ENCODE measurements at regions not wholly inside any gene's neighbourhood (a gene's known extent, or its start where the extent isn't known, plus 50 kb on each side); places are given as distances from the start of the nearest gene placed in this dataset.

DNA sequence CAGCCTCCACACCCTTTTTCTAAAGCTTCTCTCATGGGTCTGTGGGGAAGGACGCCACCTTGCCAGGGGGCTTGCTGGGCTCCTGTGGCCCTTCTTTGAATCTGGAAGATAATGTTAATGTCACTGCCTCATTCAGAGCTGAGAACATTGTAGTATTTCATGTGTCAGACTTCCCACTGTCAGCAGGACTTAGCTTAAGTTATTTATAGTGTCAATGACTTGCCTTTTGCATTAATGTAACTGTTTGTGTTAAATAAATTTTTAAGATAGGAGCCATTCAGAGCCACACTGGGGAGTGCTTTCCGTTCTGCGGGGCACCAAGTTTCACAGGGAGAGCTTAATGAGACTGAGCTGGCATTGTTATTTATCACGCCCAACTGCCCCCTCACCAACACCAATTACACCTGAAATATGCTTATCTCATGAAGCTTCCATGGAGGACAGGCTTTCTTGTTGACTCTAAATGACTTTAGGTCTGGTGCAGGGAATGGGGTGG, 226.9 kb upstream of the UBL3 start:
- no peak for DNase-seq (ENCODE audit: low read depth)
- TF ChIP-seq, protein P1, sequence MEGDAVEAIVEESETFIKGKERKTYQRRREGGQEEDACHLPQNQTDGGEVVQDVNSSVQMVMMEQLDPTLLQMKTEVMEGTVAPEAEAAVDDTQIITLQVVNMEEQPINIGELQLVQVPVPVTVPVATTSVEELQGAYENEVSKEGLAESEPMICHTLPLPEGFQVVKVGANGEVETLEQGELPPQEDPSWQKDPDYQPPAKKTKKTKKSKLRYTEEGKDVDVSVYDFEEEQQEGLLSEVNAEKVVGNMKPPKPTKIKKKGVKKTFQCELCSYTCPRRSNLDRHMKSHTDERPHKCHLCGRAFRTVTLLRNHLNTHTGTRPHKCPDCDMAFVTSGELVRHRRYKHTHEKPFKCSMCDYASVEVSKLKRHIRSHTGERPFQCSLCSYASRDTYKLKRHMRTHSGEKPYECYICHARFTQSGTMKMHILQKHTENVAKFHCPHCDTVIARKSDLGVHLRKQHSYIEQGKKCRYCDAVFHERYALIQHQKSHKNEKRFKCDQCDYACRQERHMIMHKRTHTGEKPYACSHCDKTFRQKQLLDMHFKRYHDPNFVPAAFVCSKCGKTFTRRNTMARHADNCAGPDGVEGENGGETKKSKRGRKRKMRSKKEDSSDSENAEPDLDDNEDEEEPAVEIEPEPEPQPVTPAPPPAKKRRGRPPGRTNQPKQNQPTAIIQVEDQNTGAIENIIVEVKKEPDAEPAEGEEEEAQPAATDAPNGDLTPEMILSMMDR (conservative IDR thresholded peaks at IDR 0.05; ENCODE audit: control insufficient read depth, insufficient read depth, low read depth, low read length): no peak
- H3K4me3 ChIP-seq (ENCODE audit: control insufficient read depth, low read depth, low read length): no peak overlapping the region

DNA sequence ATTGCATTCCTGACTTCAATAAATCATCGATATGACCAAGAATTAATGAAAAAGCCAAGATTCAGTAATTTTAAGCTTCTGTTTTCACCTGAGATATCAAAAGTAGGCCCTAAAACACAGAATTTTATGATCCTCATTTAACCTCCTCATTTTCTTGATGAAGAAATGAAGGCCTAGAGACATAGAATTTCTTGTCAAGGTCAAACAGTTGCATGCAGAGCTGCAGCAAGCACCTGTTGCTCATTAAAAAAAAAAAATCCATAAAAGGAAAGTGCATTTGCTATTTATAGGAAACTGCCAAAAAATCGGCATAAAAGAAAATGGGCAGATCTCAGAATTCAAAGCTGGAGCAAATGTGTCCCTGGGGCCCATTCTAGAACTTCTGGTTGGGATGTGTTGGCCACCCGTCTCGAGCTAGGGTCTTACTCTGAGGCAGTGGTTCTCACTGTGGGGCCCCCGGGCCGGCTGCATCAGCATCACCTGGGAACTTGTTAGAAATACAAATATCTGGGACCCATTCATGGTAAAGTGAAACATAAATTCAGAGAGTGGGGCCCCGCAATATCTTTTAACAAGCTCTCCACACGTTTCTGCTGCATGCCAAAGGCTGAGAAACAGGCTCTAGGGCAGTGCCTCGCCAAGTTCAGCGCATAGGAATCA, 224.7 kb upstream of the UBL3 start:
- no peak for DNase-seq (ENCODE audit: low read depth)
- H3K4me3 ChIP-seq (ENCODE audit: control insufficient read depth, low read depth, low read length): no peak overlapping the region
- TF ChIP-seq, protein P1 (conservative IDR thresholded peaks at IDR 0.05; ENCODE audit: control insufficient read depth, insufficient read depth, low read depth, low read length): no peak

DNA sequence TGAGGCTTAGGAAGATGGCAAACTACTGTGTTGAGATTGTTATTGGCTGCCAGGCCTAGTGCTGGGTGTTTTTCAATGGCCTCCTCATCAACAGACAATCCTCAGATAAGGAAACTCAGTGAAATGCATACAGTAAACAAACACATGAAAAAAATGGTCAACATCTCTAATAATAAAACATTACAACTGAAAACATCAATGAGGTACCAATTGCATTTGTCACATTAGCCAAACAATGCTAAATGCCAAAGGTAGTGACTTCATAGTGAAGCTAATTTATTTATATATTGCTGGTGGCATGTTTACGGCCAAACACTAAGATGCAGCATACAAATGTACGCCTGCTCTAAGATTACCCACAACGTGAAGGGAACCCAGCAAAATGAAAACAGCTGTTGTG, 224.0 kb upstream of the UBL3 start:
- TF ChIP-seq, protein P1 (conservative IDR thresholded peaks at IDR 0.05; ENCODE audit: control insufficient read depth, insufficient read depth, low read depth, low read length): no peak
- no peak overlapping the region for H3K4me3 ChIP-seq (ENCODE audit: control insufficient read depth, low read depth, low read length)
- DNase-seq (ENCODE audit: low read depth): no peak

DNA sequence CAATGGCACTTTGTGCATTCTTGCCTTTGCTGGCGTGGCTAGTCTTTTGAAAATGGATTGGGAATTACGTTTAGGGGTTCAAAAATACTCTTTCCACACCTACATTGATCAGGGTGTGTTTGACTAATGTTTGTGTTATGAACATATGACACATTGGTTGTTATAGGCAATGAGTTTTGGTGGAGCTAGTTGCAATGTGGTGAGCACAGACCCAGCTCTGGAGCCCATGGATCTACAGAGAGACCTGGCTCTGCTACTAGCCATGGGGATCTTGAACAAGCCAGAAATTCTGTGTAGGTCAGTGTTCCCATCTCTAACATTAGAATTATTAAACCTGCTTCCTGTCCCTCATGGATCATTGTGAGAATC, 222.4 kb upstream of the UBL3 start:
- no peak for DNase-seq (ENCODE audit: low read depth)
- H3K4me3 ChIP-seq (ENCODE audit: control insufficient read depth, low read depth, low read length): no peak overlapping the region
- TF ChIP-seq, protein P1 (conservative IDR thresholded peaks at IDR 0.05; ENCODE audit: control insufficient read depth, insufficient read depth, low read depth, low read length): no peak

DNA sequence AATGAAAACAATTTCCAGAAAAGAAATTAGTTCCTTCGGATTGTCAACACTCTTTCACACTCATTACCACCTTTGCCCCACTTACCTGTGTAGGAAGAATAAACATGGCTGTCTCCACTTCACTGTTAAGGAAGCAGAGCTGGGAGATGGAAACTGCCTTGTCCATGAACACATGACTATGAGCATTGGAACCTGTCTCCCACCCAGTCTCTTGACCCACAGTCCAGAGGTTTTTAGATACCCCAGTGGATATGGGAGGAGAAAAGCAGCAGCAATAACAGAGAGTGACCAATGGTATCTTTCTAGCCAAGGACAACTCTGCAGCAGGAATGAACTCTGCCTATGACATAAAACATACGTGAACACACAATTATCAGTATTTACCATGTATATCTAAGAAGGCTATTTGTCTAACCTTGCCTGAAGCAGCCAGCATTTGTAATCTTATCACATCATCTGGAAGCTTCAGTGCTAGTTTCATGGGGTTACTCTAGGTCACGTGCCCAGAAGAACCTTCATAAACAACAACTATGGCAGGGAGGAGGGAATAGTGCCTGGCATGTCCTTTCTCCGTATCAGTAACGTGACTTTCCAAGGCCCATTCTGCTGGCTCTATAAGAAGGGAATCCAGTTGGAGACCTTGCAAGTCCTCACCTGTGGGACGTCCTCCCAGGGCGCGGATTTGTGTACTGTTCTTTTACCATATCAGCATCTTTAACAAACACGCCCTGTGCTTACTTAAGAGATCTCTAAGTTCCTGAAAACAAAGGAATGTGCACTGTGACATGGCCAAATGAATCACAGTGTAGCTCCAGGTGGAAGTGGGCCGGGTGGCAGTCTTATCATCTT, 221.8 kb upstream of the UBL3 start:
- H3K4me3 ChIP-seq (ENCODE audit: control insufficient read depth, low read depth, low read length): no peak overlapping the region
- TF ChIP-seq, protein P1 (conservative IDR thresholded peaks at IDR 0.05; ENCODE audit: control insufficient read depth, insufficient read depth, low read depth, low read length): no peak
- DNase-seq (ENCODE audit: low read depth): no peak

DNA sequence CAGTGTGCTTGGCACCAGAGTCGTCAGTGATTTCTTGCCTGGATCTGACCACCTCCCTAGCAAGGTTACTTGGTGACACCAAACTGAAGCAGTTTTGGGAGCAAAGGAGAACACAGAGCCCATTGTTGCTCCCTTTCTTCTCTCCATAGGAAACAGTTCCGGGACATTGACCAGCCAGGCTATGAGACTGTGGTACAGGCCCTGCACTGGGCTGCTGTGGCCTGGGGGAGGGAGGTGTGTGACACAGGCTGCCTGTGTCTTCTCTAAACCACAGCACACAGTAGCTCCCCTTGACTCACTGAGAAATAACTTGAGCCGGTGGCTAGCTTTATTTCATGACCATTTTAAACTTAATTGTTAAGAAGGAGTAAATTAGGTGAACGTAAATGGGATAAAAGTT, 214.8 kb upstream of the UBL3 start:
- TF ChIP-seq, protein P1 (conservative IDR thresholded peaks at IDR 0.05; ENCODE audit: control insufficient read depth, insufficient read depth, low read depth, low read length): no peak
- DNase-seq (ENCODE audit: low read depth): no peak
- no peak overlapping the region for H3K4me3 ChIP-seq (ENCODE audit: control insufficient read depth, low read depth, low read length)
